Kidney (tissue), 13 donors: ENCODE measurements at regions not wholly inside any gene's neighbourhood (a gene's known extent, or its start where the extent isn't known, plus 50 kb on each side); places are given as distances from the start of the nearest gene placed in this dataset.

Source experiments
- DNase-seq, 5 donors: peaks; one replicate each; pipeline ENCODE4 v3.0.0-alpha.2; 2013 to 2020
- FAIRE-seq: peaks from 2 replicates; lab custom pipeline; 2012; peaks lifted over from hg19 to GRCh38; lab: Jason Lieb, UNC
- H3K27ac ChIP-seq, 2 donors: one replicate each; pipeline ENCODE4 v1.7.0; 2013; ENCODE audit warnings: low read depth in 2 of 2, low read length in 2 of 2, inconsistent platforms in 1 of 2
- H3K27me3 ChIP-seq: one replicate; pipeline ENCODE4 v1.7.1; 2013; ENCODE audit warnings: low read length, inconsistent platforms; ENCODE audit not compliant: control insufficient read depth, insufficient read depth
- H3K36me3 ChIP-seq, 3 donors: one replicate each; pipeline versions ENCODE4 v1.7.0 to v1.7.1; 2013; ENCODE audit warnings: low read length in 3 of 3, control low read depth in 1 of 3, inconsistent platforms in 1 of 3; ENCODE audit not compliant: insufficient read depth in 3 of 3, control insufficient read depth in 2 of 3
- H3K4me1 ChIP-seq, 3 donors: one replicate each; pipeline versions ENCODE4 v1.7.0 to v1.7.1; 2013; ENCODE audit warnings: low read length in 3 of 3, inconsistent platforms in 1 of 3, low read depth in 1 of 3; ENCODE audit not compliant: control insufficient read depth in 2 of 3, insufficient read depth in 2 of 3
- H3K4me3 ChIP-seq, 3 donors: one replicate each; pipeline versions ENCODE4 v1.7.0 to v1.8.1; 2013; ENCODE audit warnings: low read length in 3 of 3, control low read depth in 1 of 3, inconsistent platforms in 1 of 3
- H3K9ac ChIP-seq, 3 donors: one replicate each; pipeline versions ENCODE4 v1.7.0 to v1.7.1; 2013; ENCODE audit warnings: low read length in 3 of 3, control low read depth in 1 of 3, inconsistent platforms in 1 of 3
- H3K9me3 ChIP-seq, 3 donors: one replicate each; pipeline versions ENCODE4 v1.7.0 to v1.7.1; 2013; ENCODE audit warnings: low read length in 3 of 3, control low read depth in 1 of 3, inconsistent platforms in 1 of 3; ENCODE audit not compliant: control insufficient read depth in 2 of 3, insufficient read depth in 1 of 3
- CTCF ChIP-seq: IDR thresholded peaks from 3 replicates; pipeline ENCODE4 v1.5.1; 2012; ENCODE audit warnings: mild to moderate bottlenecking, moderate library complexity, borderline replicate concordance; ENCODE audit not compliant: insufficient read depth; ENCODE audit errors: extremely low read depth
- intact Hi-C: fragments of 100-400 bp; cut with DNase I; formaldehyde crosslinking; loops from one replicate; pipeline ENCODE4 v1.11.1; 2022
- donor health status: control.
- donor health status: control.
- donor health status: control.
- donor health status: control.
- donor health status: control.
- donor health status: DM: yes; HTN: yes; CAD: no.
- donor health status: Normal renal cell carcinoma (clear cell type).

GRCh38 chr5:136836093-136836492 is 470.7 kb upstream of the TRPC7 start:
- Histone ChIP-seq H3K27ac (no peak overlapping the region), H3K36me3 (no peaks in the 10 kb centered on the region), H3K9ac (no peak overlapping the region), H3K4me3 (no peak overlapping the region), H3K27me3 (no peaks in the 10 kb centered on the region), H3K4me1 (no peaks in the 10 kb centered on the region), H3K9me3 (no peaks in the 10 kb centered on the region)
- intact Hi-C loops, result no loop called here
- no peak for TF ChIP-seq CTCF
- FAIRE-seq (no peak), DNase-seq (no peak)

GRCh38 chr5:136820848-136821247 is 455.5 kb upstream of the TRPC7 start:
- Histone ChIP-seq H3K27me3 (no peaks in the 10 kb centered on the region), H3K36me3 (no peaks in the 10 kb centered on the region), H3K9ac (no peak overlapping the region), H3K4me3 (no peak overlapping the region), H3K4me1 (no peaks in the 10 kb centered on the region), H3K27ac (no peak overlapping the region), H3K9me3 (no peaks in the 10 kb centered on the region)
- no peak for TF ChIP-seq CTCF
- FAIRE-seq (no peak), DNase-seq (no peak)
- intact Hi-C loops, result no loop called here

- H3K9ac ChIP-seq, result no peak overlapping the region
- FAIRE-seq, result no peak
- no peaks in the 10 kb centered on the region for H3K27me3 ChIP-seq
- no peaks in the 10 kb centered on the region for H3K4me1 ChIP-seq
- H3K9me3 ChIP-seq, result no peaks in the 10 kb centered on the region
- intact Hi-C loops, result no loop called here
- no peak for TF ChIP-seq CTCF
- no peak for DNase-seq
- H3K27ac ChIP-seq, result no peak overlapping the region
- H3K4me3 ChIP-seq, result no peak overlapping the region
- no peaks in the 10 kb centered on the region for H3K36me3 ChIP-seq
These were observed 454.4 kb upstream of the TRPC7 start for GRCh38 chr5:136819526-136820302.
